Hippocampal formation (tissue), 2 donors: ENCODE measurements at regions not wholly inside any gene's neighbourhood (a gene's known extent, or its start where the extent isn't known, plus 50 kb on each side); places are given as distances from the start of the nearest gene placed in this dataset.

Experiments used
- DNase-seq, 2 donors: peaks; one replicate each; lab custom pipeline; 2025; lab: John Stamatoyannopoulos, UW

DNA sequence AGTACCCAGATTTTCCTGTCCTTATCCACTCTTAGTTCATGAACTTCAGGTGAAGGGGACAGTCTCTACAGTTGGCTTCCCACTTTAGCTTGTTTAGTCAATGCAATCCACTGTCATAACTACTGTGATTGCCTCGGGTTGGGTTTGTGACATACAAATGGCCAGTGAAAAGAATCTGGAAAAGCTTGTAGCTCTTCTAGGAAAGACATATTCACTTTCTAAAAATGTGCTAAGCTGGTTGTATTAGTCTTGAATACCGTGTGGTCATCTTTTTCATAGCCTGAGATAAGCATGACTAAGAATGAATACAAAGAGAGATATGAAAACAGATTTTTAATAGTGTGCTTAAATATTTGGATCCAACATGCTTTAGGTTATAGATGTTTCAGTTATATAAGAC lies 1443.5 kb upstream of the IGFBP7 start:
- DNase-seq, result no peak

DNA sequence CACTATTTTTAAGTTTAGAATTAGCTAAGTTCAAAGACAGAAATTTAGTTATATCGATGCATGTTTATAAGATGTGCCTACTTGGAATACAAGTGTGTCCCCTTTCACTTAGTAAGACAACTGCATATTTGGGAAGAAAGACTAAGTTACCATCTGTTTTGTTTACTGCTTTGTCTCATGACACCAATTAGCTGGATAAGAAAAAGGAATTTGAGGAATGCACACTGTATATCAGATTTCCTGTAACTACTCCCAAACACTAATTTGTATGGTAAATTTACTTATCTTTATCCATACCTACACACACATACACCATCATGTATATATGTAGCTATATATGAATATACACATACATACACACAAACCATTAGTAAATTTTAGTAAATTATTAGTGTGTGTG lies 1442.8 kb upstream of the IGFBP7 start:
- DNase-seq, result no peak

DNA sequence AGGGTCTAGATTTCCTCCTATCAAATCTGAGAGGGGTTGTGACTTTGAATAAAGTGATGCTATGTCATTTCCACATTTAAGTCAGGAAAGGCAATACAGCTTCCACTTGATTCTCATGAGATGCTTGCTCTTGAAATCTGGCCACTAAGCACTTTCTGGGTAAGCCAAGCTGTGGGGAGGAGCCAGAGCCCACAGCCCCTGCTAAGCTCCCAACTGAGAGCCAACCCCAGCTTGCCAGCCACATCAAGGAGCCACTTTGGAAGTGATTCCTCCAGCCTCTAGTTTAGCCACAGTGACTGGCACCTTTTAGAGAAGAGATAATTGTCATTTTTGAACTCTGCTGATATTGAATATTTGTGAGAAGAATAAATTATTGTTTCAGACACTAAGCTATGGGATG lies 1441.5 kb upstream of the IGFBP7 start:
- no peak for DNase-seq

DNA sequence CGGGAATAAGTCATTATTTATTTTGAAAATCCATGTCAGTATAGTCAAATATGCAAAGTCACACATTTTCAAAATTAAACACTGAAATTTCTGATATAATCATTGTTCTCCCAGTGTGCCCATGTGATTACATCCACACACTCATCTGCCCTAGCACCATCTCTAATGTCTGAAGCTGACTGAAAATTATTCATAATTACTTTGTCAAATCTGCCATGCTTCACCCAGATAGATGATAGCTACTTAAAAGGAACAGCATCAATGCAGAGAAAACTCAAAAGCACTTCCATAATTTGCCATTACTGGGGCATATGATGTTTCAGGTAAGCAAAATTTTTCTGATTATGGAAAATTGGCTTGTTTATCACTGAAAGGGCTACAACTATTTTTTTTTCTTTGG lies 1433.3 kb upstream of the IGFBP7 start:
- no peak for DNase-seq

DNA sequence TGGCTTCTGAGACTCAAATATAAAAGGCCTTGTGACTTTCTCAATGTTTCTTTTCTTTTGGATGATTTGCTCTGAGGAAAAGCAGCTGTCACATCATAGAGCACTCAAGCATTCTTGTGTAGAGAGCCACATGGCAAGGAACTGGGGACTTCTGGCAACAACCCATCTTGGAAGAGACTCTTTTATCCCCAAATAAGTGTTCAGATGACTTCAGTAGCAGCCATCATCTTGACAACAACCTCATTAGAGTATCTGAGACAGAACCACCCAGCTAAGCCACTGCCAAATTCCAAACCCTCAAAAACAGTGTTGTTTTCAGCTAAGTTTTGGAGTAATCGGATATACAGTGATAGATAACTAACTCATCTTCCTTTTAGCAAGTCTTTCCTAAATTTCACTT lies 1431.7 kb upstream of the IGFBP7 start:
- DNase-seq, result no peak

DNA sequence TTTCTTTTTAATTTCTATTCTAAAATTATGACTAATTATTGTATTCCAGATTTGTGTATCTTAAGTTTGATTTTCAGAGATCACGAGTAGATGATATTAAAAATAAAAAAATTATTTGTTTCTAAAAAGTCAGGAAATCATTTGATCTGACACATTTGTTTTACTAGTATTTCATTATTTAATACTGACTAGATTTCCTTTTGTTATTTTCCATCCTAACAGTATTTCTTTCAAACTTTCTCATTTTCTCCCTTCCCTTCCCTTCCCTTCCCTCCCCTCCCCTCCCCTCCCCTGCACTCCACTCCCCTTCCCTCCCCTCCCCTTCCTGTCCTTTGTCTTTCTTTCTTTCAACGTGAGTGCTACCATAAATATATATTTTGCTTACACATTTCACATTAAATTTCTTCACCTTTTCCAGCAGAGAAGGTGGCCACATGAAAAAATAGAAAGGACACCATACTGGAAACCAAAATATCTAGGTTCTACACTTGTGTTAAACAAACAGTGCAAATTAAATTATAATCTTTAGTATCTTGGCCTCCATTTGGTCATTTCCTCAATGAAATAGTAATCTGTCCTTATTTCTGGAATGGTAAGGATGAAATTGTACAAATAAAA lies 1412.7 kb upstream of the IGFBP7 start:
- DNase-seq, result no peak

DNA sequence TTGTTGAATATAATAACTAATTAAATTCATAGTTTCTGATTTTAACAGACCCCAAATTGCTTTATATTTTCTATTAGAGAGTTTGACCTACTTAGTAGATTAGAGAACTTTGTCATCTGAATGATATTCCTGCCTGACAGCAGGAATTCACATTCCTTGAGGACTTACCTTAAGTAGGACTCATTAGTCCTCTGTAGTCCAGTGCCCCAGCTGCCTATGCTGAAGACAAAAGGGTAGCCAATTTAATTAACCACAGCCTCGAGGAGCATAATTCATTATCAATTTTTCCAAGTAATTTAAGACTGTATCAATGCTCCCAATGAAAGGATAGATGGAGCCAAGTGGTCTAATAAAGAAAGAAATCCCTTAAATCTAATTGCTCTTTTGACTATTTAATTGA lies 1405.0 kb upstream of the IGFBP7 start:
- DNase-seq, result no peak

DNA sequence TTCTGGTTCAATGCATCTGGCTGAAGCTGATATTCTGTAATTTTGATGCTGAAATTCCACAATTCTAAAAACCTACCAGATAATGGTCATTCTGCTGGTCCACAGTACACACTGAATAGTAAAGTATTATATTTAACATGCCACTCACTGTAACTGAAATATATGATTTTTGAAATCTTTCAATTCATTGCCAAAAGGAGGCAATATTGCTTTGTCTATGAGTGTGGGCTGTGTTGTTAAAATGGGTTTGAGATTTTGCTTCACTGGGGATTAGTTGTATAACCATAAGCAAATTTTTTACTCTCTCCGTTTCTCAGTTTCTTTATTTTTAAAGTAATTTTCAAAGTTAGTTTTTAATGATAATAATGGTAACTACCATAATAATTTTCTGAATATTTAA lies 1404.1 kb upstream of the IGFBP7 start:
- DNase-seq, result no peak

DNA sequence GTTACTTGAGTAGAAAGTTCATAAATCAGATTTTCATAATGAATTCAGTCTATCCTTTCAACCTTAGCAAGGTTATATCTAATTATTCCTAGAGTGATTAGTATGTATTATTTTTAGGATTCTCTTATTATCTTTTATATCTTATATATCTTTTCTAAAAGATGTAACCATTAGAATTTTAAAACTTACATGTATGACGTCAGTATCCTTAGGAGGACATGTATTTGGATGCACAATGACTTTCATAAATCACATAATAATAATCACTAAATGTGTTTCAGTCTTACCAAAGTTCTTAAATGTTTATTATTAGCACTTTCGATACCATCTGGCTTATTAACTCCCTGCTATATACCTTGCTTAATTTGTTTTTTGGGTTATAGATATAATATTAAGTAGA lies 1400.5 kb upstream of the IGFBP7 start:
- DNase-seq, result no peak

DNA sequence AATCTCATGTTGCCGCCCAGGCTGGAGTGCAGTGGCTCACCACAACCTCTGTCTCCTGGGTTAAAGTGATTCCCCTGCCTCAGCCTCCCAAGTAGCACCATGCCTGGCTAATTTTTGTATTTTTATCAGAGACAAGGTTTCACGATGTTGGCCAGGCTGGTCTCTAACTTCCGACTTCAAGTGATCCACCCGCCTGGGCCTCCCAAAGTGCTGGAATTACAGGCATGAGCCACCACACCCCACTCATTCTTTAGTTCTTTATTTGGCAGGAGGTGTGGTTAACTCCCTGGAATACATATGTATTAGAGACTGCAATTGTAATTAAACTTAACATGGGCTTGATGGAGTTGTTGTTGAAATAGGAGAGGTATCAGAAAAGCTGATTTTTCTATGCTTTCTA lies 1396.9 kb upstream of the IGFBP7 start:
- DNase-seq, result no peak

DNA sequence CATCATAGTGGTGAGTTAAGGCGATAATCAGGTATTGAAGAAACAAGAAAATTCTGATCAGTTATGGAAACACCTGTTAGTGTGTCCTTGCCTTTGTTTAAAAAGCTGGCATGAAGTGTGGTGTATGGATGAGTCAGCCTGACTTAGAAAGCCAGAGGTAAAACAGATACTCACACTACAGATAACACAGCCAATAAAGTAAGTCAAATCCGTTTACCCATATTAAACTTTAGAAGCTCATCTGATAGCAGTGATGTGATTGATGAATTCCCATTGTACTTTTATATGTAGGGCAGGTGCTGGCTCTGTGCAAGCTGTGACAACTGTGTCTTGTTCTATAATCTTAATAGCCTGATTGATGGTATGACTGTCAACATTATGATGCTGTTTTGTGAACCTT lies 1392.7 kb upstream of the IGFBP7 start:
- no peak for DNase-seq

DNA sequence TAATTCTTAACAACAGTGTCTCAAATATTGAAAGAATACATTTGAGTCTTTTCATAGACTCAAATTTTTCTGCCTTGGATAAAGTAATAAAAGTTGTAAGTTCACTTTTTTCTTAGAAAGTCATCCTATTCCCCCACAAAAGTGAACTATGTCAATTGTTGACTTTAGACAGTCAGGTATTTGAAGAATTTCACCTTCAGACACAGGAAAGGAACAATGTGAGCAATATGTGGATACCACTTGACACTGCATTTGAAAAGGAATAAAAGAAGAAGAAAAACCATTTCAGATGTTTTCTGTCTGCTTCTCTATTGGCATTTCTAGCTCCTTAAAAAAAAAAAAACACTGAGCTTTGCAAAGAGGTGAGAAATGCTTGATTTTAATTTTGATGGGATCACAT lies 1389.0 kb upstream of the IGFBP7 start:
- no peak for DNase-seq

DNA sequence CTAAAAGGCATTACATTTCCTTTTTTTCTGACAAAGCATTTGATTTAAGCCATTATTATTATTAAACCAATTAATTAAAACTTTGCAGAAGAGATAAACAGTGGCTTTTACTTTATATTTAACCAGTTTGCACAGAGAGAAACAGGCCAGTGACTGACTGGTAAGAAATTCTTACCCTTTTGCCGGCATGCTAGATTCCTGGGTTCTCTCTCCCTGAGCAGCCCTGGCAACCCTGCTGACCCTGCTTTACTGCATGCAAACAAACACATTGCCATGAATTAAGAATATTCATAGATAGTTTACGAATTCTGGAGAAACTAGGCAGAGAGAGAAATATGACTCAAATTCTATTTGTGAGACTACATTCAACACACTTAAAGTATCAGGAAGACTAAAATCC lies 1381.4 kb upstream of the IGFBP7 start:
- no peak for DNase-seq

DNA sequence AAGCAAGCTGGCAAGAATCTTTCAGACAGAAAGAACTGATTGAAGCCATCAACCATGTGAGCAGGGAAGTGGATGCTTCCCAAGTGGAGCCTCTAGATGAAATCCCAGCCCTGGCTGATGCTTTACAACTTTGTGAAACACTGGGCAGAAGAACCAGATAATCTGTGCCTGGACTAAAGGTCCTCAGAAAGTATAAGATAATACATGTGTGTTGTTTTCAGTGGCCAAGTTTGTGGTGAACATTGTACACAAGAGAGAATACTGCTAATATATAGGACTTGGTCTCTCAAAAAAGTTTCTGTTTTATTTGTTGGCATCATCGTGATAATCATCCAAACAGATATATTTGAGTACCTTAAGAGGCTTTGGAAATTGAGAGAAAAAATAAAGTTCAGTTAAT lies 1367.8 kb upstream of the IGFBP7 start:
- DNase-seq, result no peak

DNA sequence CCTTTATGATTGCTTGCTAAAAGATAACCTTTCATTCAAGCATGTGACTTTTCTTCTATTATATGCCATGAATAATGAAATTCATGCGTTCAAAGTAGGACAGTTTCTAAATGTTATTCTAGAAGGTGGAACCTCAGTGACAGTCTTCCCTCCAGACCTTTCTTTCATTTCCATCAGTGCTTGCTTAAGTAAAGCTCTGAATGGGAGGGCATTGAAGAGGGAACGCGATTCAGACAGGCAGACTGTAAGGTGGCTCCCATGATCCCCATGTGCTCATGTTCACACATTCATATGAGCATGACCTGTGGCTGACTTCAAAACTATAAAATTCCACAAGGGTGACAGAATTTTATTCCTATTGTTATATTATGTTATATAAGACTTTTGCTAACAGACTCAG lies 1367.3 kb upstream of the IGFBP7 start:
- no peak for DNase-seq

DNA sequence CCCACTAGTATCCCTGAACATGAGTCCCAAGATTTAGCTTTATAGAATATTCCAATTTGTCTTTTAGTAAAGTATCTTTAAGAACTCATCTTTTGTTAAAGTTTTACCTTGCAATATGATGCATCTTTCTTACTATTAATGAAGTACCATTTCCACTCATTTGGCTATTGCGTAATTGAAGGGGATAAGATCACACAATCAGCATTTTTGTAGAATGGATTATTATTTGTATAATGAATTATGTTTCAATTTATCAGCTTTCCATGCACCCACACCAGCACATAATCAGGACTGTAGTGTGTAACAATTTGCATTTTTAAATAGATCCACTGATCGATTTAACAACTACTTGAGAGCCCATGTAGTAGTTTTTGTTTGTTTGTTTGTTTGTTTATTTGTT lies 1364.9 kb upstream of the IGFBP7 start:
- no peak for DNase-seq

DNA sequence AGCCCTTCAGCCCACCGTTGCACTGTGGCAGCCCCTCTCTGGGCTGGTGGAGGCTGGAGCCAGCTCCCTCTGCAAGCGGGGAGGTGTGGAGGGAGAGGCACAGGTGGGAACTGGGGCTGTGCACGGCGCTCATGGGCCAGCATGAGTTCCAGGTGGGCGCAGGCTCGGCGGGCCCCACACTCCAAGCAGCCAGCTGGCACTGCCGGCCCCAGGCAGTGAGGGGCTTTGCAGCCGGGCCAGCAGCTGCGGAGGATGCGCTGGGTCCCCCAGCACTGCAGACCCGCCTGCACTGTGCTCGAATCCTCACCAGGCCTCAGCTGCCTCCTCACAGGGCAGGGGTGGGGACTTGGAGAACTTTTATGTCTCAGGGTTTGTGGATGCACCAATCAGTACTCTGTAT lies 1354.8 kb upstream of the IGFBP7 start:
- no peak for DNase-seq

DNA sequence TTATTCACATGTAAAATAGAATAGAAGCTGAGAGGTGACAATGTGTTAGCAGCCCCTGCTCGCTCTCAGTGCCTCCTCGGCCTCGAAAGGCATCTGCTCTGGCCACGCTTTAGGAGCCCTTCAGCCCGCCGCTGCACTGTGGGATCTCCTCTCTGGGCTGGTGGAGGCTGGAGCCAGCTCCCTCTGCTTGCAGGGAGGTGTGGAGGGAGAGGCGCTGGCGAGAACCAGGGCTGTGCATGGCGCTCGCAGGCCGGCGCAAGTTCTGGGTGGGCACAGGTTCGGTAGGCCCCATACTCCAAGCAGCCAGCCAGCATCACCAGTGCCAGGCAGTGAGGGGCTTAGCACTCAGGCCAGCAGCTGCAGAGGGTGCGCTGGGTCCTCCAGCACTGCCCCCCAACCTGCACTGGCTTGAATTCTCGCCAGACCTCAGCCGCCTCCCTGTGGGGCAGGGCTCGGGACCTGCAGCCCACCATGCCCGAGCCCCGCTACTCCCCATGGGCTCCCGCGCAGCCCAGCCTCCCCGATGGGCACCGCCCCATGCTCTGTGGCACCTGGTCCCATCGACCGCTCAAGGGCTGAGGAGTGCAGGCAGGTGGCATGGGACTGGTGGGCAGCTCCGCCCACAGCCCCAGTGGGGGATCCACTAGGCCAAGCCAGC lies 1346.7 kb upstream of the IGFBP7 start:
- DNase-seq, result no peak

DNA sequence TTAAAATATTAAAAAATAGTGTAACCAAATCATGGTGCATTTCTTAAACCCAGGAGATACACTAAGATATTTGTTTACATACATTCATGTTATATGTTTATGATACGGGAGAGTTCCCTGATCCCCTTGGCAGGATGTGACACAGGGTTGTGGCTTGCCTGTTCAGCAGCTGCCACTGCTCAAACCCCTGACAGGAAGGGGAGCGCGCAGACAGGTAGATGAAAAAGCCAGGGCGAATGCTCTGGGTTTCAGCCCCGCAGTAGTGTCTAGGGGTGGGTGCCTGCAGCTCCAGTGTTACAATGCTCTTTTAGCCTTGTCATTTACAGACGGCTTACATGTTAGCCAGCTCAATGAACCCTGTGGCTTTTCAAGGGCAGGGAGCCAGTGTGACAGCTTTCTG lies 1343.8 kb upstream of the IGFBP7 start:
- DNase-seq, result no peak

DNA sequence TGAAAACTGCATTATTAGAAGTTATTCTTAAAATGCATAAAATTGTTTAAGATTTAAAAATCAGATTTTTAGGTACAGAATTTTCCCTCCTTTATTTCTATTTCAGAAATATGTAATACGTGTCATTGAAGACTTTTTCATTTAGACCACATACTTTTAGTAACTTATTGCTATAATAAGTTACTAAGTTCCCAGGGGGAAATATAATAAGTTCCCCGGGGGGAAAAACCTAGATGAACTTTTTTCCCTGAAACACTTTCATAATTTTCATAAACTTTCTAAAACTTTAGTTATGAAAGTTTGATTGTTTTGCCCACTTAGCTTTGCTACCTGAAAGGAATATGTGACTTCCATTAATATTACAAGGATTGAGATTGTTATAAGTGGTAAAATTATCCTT lies 1341.5 kb upstream of the IGFBP7 start:
- no peak for DNase-seq

DNA sequence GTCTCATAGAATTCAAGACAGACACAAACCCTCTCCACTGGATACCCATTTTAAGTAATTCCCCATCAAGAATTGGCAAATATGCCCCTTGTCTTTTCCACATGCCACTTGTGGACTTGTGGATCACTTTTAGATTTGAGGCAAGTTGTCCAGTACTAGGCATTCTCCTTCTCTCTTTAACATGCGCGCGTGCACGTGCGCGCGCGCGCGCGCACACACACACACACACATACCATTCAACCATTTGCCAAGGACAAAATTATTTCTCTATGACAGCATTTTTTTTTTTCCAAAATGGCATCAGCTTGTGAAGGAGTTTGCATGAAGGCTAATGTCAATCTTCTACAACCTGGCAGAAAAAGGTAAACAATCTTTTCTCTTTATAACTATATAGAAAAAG lies 1325.7 kb upstream of the IGFBP7 start:
- no peak for DNase-seq

DNA sequence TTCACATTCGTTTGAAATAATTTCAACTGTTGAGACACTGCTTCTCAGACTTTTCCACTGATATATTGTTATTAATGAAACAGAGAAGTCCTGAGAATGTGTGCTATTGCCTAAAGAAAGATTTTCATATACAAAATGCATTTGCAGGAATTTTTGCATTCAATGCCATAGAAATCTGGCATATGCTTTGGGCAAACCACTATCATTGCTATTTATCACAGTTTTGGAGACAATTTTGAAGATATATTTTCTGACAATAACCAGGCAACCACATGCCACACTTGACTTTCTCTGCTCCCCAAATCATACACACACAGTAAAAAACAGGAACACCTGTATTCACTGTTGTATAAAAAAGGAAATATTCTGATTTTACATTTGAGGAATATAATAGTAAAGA lies 1303.7 kb upstream of the IGFBP7 start:
- DNase-seq, result no peak

DNA sequence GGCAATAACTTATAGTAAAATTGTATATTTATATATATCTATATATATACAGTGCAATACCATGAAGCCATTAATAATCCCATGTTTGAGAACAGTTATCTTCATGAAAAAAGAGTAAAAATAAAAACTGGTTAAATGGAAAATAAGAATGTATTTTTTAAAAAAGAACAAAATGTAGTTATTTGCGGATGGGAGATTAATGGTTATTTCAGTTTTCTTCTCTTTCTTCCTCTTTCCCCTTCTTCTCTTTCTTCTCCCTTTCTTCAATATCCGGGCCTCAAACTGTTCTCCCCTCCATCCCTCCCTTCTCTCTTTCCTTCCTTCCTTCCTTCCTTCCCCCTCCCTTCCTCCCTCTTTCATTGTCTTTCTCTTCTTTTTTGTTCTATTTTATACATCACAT lies 1301.7 kb upstream of the IGFBP7 start:
- no peak for DNase-seq

DNA sequence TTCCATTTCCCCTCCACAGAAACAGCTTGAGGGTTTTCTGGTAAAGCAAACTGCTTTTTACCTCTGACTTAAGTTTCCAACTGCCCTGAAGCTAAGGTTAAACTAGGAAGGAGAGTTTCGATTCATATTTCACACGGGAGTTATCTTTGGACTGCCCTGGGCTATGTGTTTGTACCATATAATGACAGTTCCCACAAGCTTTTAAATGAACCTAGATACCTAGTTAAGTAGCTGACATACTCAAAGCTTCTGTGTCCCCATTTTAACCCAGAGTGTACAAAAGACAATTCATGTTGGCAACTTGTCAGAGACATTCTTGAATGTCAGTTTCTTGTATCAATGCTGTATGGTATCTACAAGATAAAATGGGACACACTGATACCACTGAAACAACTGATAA lies 1296.6 kb upstream of the IGFBP7 start:
- no peak for DNase-seq
